H1 (cell line): ENCODE measurements at regions not wholly inside any gene's neighbourhood (a gene's known extent, or its start where the extent isn't known, plus 50 kb on each side); places are given as distances from the start of the nearest gene placed in this dataset.

ENCODE experiments used
- CTCF ChIA-PET: fragments of 300-600 bp; sonication (Branson Sonifier 250); formaldehyde crosslinking; loops from one replicate; lab custom pipeline; 2021; ENCODE audit not compliant: partially characterized antibody; lab: Charles Lee
- POLR2A ChIA-PET: fragments of 300-600 bp; sonication (Branson Sonifier 250); formaldehyde crosslinking; loops from one replicate; lab custom pipeline; 2021; ENCODE audit warnings: inconsistent platforms; ENCODE audit not compliant: partially characterized antibody; lab: Charles Lee
- DNase-seq, 2 experiments: peaks; one replicate each; pipeline versions ENCODE4 v3.0.0 to v3.0.0-alpha.2; 2010 to 2022; ENCODE audit warnings: low spot score in 2 of 2, low read depth in 1 of 2, mixed read lengths in 1 of 2
- FAIRE-seq: peaks from 2 replicates; lab custom pipeline; 2011; peaks lifted over from hg19 to GRCh38; lab: Jason Lieb, UNC
- H2AFZ ChIP-seq: 2 replicates; pipeline ENCODE4 v1.8.1; 2012; ENCODE audit warnings: low read length, inconsistent platforms
- H2AK5ac ChIP-seq: 2 replicates; pipeline ENCODE4 v1.6.1; 2013; ENCODE audit warnings: low read depth, low read length
- H2BK120ac ChIP-seq: replicated peaks from 2 replicates; pipeline ENCODE3; 2013; ENCODE audit warnings: low read depth, low read length, inconsistent platforms
- H2BK12ac ChIP-seq: 2 replicates; pipeline ENCODE4 v1.6.1; 2013; ENCODE audit warnings: low read depth, low read length
- H2BK15ac ChIP-seq: 2 replicates; pipeline ENCODE4 v1.6.1; 2013; ENCODE audit warnings: low read length
- H2BK20ac ChIP-seq: 2 replicates; pipeline ENCODE4 v1.6.1; 2013; ENCODE audit warnings: low read length
- H2BK5ac ChIP-seq: 2 replicates; pipeline ENCODE4 v1.6.1; 2013; ENCODE audit warnings: low read depth, low read length
- H3K14ac ChIP-seq: 2 replicates; pipeline ENCODE4 v1.6.1; 2013; ENCODE audit warnings: inconsistent platforms; ENCODE audit not compliant: insufficient read length
- H3K18ac ChIP-seq: 2 replicates; pipeline ENCODE4 v1.6.1; 2013; ENCODE audit warnings: low read length; ENCODE audit errors: extremely low read depth
- H3K23ac ChIP-seq: 2 replicates; pipeline ENCODE4 v1.6.1; 2013; ENCODE audit warnings: inconsistent platforms; ENCODE audit not compliant: insufficient read length
- H3K23me2 ChIP-seq: 2 replicates; pipeline ENCODE4 v1.6.1; 2013; ENCODE audit warnings: low read depth, low read length
- H3K27ac ChIP-seq: 2 replicates; pipeline ENCODE4 v1.6.1; 2011; ENCODE audit warnings: low read depth, low read length, inconsistent platforms
- H3K27me3 ChIP-seq, 4 experiments: replicated peaks in 1 of 4; 1 replicate in 1 of 4; 2 replicates in 3 of 4; pipeline versions ENCODE4 v1.6.1 to v1.8.1; 2011 to 2013; ENCODE audit warnings: low read length in 3 of 4, mild to moderate bottlenecking in 3 of 4, inconsistent platforms in 2 of 4, mixed read lengths in 2 of 4, moderate library complexity in 1 of 4; ENCODE audit not compliant: control insufficient read depth in 3 of 4, insufficient read depth in 3 of 4; ENCODE audit errors: extremely low read depth in 1 of 4
- H3K36me3 ChIP-seq, 4 experiments: 2 replicates each; pipeline versions ENCODE4 v1.6.1 to v1.8.1; 2011 to 2013; ENCODE audit warnings: mild to moderate bottlenecking in 4 of 4, low read length in 3 of 4, moderate library complexity in 2 of 4, control low read depth in 1 of 4, inconsistent platforms in 1 of 4; ENCODE audit not compliant: insufficient read depth in 4 of 4, control insufficient read depth in 2 of 4
- H3K4ac ChIP-seq: replicated peaks from 2 replicates; pipeline ENCODE3; 2013; ENCODE audit warnings: low read length, low read depth, mixed read lengths, inconsistent platforms; ENCODE audit not compliant: insufficient read length
- H3K4me1 ChIP-seq, 4 experiments: replicated peaks in 1 of 4; 1 replicate in 1 of 4; 2 replicates in 3 of 4; pipeline versions ENCODE4 v1.6.1 to v1.8.1; 2011 to 2013; ENCODE audit warnings: low read length in 3 of 4, inconsistent platforms in 2 of 4, mixed read lengths in 1 of 4; ENCODE audit not compliant: insufficient read depth in 4 of 4, control insufficient read depth in 3 of 4
- H3K4me2 ChIP-seq, 2 experiments: 2 replicates each; pipeline versions ENCODE4 v1.6.1 to v1.8.1; 2011 to 2013; ENCODE audit warnings: low read depth in 2 of 2, low read length in 2 of 2, control low read depth in 1 of 2, inconsistent platforms in 1 of 2, mild to moderate bottlenecking in 1 of 2; ENCODE audit not compliant: insufficient read depth in 1 of 2
- H3K4me3 ChIP-seq, 4 experiments: fragments of 200-600, 300-600 bp in 1 of 4; sonication (generic), shearing (Covaris generic), sonication (Bioruptor Twin) in 1 of 4; 2 replicates each; pipeline versions ENCODE4 v1.5.1 to v1.8.1; 2011 to 2016; ENCODE audit warnings: low read length in 4 of 4, low read depth in 3 of 4, control low read depth in 2 of 4, inconsistent platforms in 2 of 4, mild to moderate bottlenecking in 2 of 4, mixed read lengths in 1 of 4, moderate library complexity in 1 of 4; ENCODE audit not compliant: insufficient read depth in 2 of 4; ENCODE audit errors: extremely low read depth in 1 of 4
- H3K56ac ChIP-seq: replicated peaks from 2 replicates; pipeline ENCODE3; 2013; ENCODE audit warnings: low read depth, mild to moderate bottlenecking, mixed read lengths, low read length, inconsistent platforms; ENCODE audit not compliant: insufficient read length
- H3K79me1 ChIP-seq: 2 replicates; pipeline ENCODE4 v1.6.1; 2013; ENCODE audit warnings: low read depth, low read length, control low read depth
- H3K79me2 ChIP-seq, 2 experiments: 2 replicates each; pipeline versions ENCODE4 v1.6.1 to v1.8.1; 2012 to 2013; ENCODE audit warnings: low read length in 2 of 2, mild to moderate bottlenecking in 2 of 2, inconsistent platforms in 1 of 2; ENCODE audit not compliant: insufficient read depth in 2 of 2, control insufficient read depth in 1 of 2
- H3K9ac ChIP-seq, 4 experiments: replicated peaks in 1 of 4; 1 replicate in 1 of 4; 2 replicates in 3 of 4; pipeline versions ENCODE4 v1.6.1 to v1.8.1; 2011 to 2013; ENCODE audit warnings: low read depth in 3 of 4, low read length in 3 of 4, control low read depth in 2 of 4, mild to moderate bottlenecking in 2 of 4, moderate library complexity in 2 of 4, inconsistent platforms in 1 of 4; ENCODE audit errors: extremely low read depth in 1 of 4
- H3K9me3 ChIP-seq, 2 experiments: 2 replicates each; pipeline versions ENCODE4 v1.6.1 to v1.8.1; 2012 to 2013; ENCODE audit warnings: mild to moderate bottlenecking in 2 of 2, moderate library complexity in 2 of 2, control low read depth in 1 of 2, inconsistent platforms in 1 of 2, low read depth in 1 of 2, low read length in 1 of 2, mixed read lengths in 1 of 2; ENCODE audit not compliant: insufficient read depth in 2 of 2
- H4K20me1 ChIP-seq, 2 experiments: replicated peaks in 1 of 2; 2 replicates each; pipeline versions ENCODE3 to v1.8.1; 2011 to 2013; ENCODE audit warnings: inconsistent platforms in 2 of 2, low read length in 2 of 2, mild to moderate bottlenecking in 1 of 2; ENCODE audit not compliant: insufficient read depth in 2 of 2, control insufficient read depth in 1 of 2
- H4K5ac ChIP-seq: 2 replicates; pipeline ENCODE4 v1.6.1; 2013; ENCODE audit warnings: low read length, low read depth, mixed read lengths, inconsistent platforms; ENCODE audit not compliant: insufficient read length
- H4K8ac ChIP-seq: 2 replicates; pipeline ENCODE4 v1.8.0; 2013; ENCODE audit warnings: mild to moderate bottlenecking, moderate library complexity, low read length, inconsistent platforms; ENCODE audit not compliant: insufficient read depth; ENCODE audit errors: extremely low read depth
- H4K91ac ChIP-seq: replicated peaks from 2 replicates; pipeline ENCODE3; 2013; ENCODE audit warnings: low read length, mixed read lengths, inconsistent platforms; ENCODE audit not compliant: insufficient read length
- POLR2AphosphoS5 ChIP-seq: IDR thresholded peaks from 2 replicates; pipeline ENCODE4 v1.6.1; 2011; ENCODE audit warnings: low read depth, low read length
- RBBP5 ChIP-seq: IDR thresholded peaks from 2 replicates; pipeline ENCODE4 v1.7.1; 2012; ENCODE audit warnings: low read depth, mild to moderate bottlenecking, inconsistent platforms, low read length, moderate library complexity, borderline replicate concordance
- WGBS, 2 experiments: shearing (Covaris generic) in 1 of 2; methylation state at CpG; one replicate each; pipeline versions ENCODE4 v1.1.6 to v1.1.7; 2013 to 2015; ENCODE audit warnings: low lambda C conversion rate in 2 of 2, mixed read lengths in 2 of 2, inconsistent platforms in 1 of 2, low coverage in 1 of 2, missing lambda C conversion rate in 1 of 2; ENCODE audit not compliant: insufficient replicate concordance in 2 of 2, insufficient coverage in 1 of 2, insufficient read length in 1 of 2; ENCODE audit errors: extremely low coverage in 1 of 2, missing lambda C conversion rate in 1 of 2; 5-methylcytosine and 5-hydroxymethylcytosine counted together

- TF ChIP-seq POLR2AphosphoS5: no peak
- TF ChIP-seq, all 59 proteins: peak for 0
These were observed 93.6 kb downstream of the HTR5A start (continued) for GRCh38 chr7:155163696-155164095.

- FAIRE-seq (no peak), DNase-seq (no peak)
- no peak overlapping the region for H2BK20ac ChIP-seq
- no peaks in the 10 kb centered on the region for H3K79me1 ChIP-seq
- no peak overlapping the region for H3K4ac ChIP-seq
- no peak overlapping the region for H3K27ac ChIP-seq
- ChIA-PET POLR2A (no interaction called here), CTCF (interaction anchor here (0.8 to 6.5 kb wide), 2 partner anchors 9 to 26 kb away, joined by 4 to 22 read pairs; no protein-coding TSS in a partner anchor)
- H3K79me2 ChIP-seq: no peaks in the 10 kb centered on the region
- H2BK12ac ChIP-seq: no peak overlapping the region
- no peak overlapping the region for H2AFZ ChIP-seq
- no peak overlapping the region for H3K56ac ChIP-seq
- no peak overlapping the region for H2BK120ac ChIP-seq
- no peaks in the 10 kb centered on the region for H3K23me2 ChIP-seq
- H3K4me1 ChIP-seq: no peaks in the 10 kb centered on the region; a peak in 1 of 7 replicates
- no peak overlapping the region for H3K4me2 ChIP-seq
- H3K36me3 ChIP-seq: no peaks in the 10 kb centered on the region
- no peak overlapping the region for H3K14ac ChIP-seq
- WGBS, 2 experiments: 86% methylated on average over 8 of the region's 8 CpGs; no CpG with 5 or more reads in 1 of the 2 experiments
- no peaks in the 10 kb centered on the region for H4K20me1 ChIP-seq
- H3K9me3 ChIP-seq: no peaks in the 10 kb centered on the region; a peak in 1 of 4 replicates
- H2AK5ac ChIP-seq: no peak overlapping the region
- no peak overlapping the region for H4K5ac ChIP-seq
- no peak overlapping the region for H4K91ac ChIP-seq
- H3K27me3 ChIP-seq: no peaks in the 10 kb centered on the region
- H3K18ac ChIP-seq: no peak overlapping the region
- no peak overlapping the region for H2BK5ac ChIP-seq
- no peak overlapping the region for H4K8ac ChIP-seq
- no peak overlapping the region for H3K4me3 ChIP-seq
- no peak overlapping the region for H3K9ac ChIP-seq
- H3K23ac ChIP-seq: no peak overlapping the region
- H2BK15ac ChIP-seq: no peak overlapping the region
- no peak for TF ChIP-seq RBBP5
These were observed 94.2 kb downstream of the HTR5A start for GRCh38 chr7:155164316-155164715.
